Esophagus squamous epithelium (tissue), 5 donors: ENCODE measurements at regions not wholly inside any gene's neighbourhood (a gene's known extent, or its start where the extent isn't known, plus 50 kb on each side); places are given as distances from the start of the nearest gene placed in this dataset.

Source experiments
- DNase-seq: peaks from one replicate; lab custom pipeline; 2025; lab: John Stamatoyannopoulos, UW
- H3K27ac ChIP-seq, 4 donors: fragments of 200-600 bp; sonication (generic); one replicate each; pipeline ENCODE4 v1.5.1; 2016 to 2019; ENCODE audit warnings: mild to moderate bottlenecking in 1 of 4
- H3K27me3 ChIP-seq, 4 donors: fragments of 200-600 bp; sonication (generic); 1 replicate in 3 of 4; 2 replicates in 1 of 4; pipeline versions ENCODE4 v1.5.1 to v1.6.0; 2017 to 2021; ENCODE audit warnings: antibody characterized with exemption in 1 of 4
- H3K36me3 ChIP-seq, 3 donors: fragments of 200-600 bp; sonication (generic); one replicate each; pipeline ENCODE4 v1.5.1; 2016 to 2019
- H3K4me1 ChIP-seq, 3 donors: fragments of 200-600 bp; sonication (generic); one replicate each; pipeline ENCODE4 v1.5.1; 2017 to 2019
- H3K4me3 ChIP-seq, 4 donors: fragments of 200-600 bp; sonication (generic); 1 replicate in 3 of 4; 2 replicates in 1 of 4; pipeline ENCODE4 v1.5.1; 2016 to 2019; ENCODE audit warnings: mild to moderate bottlenecking in 2 of 4, moderate library complexity in 1 of 4
- H3K9me3 ChIP-seq, 3 donors: fragments of 200-600 bp; sonication (generic); one replicate each; pipeline ENCODE4 v1.5.1; 2016 to 2019
- CTCF ChIP-seq, 6 experiments: fragments of 450-650 bp in 4 of 6; fragments of 200-600 bp in 2 of 6; sonication (generic) in 2 of 6; IDR thresholded peaks; one replicate each; pipeline ENCODE4 v1.5.1; 2016 to 2019; ENCODE audit warnings: antibody characterized with exemption in 6 of 6, mild to moderate bottlenecking in 4 of 6, moderate library complexity in 4 of 6
- POLR2A ChIP-seq, 4 donors: fragments of 450-650 bp; IDR thresholded peaks; one replicate each; pipeline ENCODE4 v1.6.1; 2017; ENCODE audit warnings: antibody characterized with exemption in 4 of 4, mild to moderate bottlenecking in 4 of 4, moderate library complexity in 3 of 4
- WGBS, 2 donors: methylation state at CpG; one replicate each; pipeline ENCODE4 v1.1.5; 2018; 5-methylcytosine and 5-hydroxymethylcytosine counted together
- intact Hi-C: fragments of 100-400 bp; cut with DNase I; formaldehyde crosslinking; loops from one replicate; pipeline ENCODE4 v1.15.0; 2022
- donor health status: DM: yes; HTN: yes; CAD: no.

GRCh38 chr4:178480105-178480504 is 1037.9 kb upstream of the AGA start:
- Histone ChIP-seq H3K36me3 (no peaks in the 10 kb centered on the region), H3K27me3 (no peaks in the 10 kb centered on the region), H3K27ac (no peak overlapping the region), H3K9me3 (no peaks in the 10 kb centered on the region), H3K4me3 (no peak overlapping the region), H3K4me1 (no peaks in the 10 kb centered on the region)
- TF ChIP-seq POLR2A (IDR thresholded peaks at IDR 0.05) (no peak), CTCF (IDR thresholded peaks at IDR 0.05) (no peak)
- no peak for DNase-seq
- intact Hi-C loops, result no loop called here
- WGBS, 2 donors, result 32 to 34% methylated on average over 3 of the region's 3 CpGs

GRCh38 chr4:178480881-178481280 is 1038.6 kb upstream of the AGA start:
- no peaks in the 10 kb centered on the region for H3K9me3 ChIP-seq
- no peaks in the 10 kb centered on the region for H3K27me3 ChIP-seq
- H3K36me3 ChIP-seq, result no peaks in the 10 kb centered on the region
- DNase-seq, result no peak
- H3K27ac ChIP-seq, result no peak overlapping the region
- TF ChIP-seq POLR2A (IDR thresholded peaks at IDR 0.05) (no peak), CTCF (IDR thresholded peaks at IDR 0.05) (no peak)
- no peaks in the 10 kb centered on the region for H3K4me1 ChIP-seq
- no peak overlapping the region for H3K4me3 ChIP-seq
- intact Hi-C loops, result no loop called here

- intact Hi-C loops, result no loop called here
- no peaks in the 10 kb centered on the region for H3K27me3 ChIP-seq
- no peaks in the 10 kb centered on the region for H3K4me1 ChIP-seq
- H3K9me3 ChIP-seq, result no peaks in the 10 kb centered on the region
- H3K27ac ChIP-seq, result no peak overlapping the region
- TF ChIP-seq CTCF (IDR thresholded peaks at IDR 0.05), result no peak
- no peak for TF ChIP-seq POLR2A (IDR thresholded peaks at IDR 0.05)
- 46 to 50% methylated on average over 2 to 3 of the region's 3 CpGs for WGBS, 2 donors
- no peak for DNase-seq
- H3K36me3 ChIP-seq, result no peaks in the 10 kb centered on the region
- H3K4me3 ChIP-seq, result no peak overlapping the region
Measured at GRCh38 chr4:178481564-178481963, 1039.3 kb upstream of the AGA start.

- no peaks in the 10 kb centered on the region for H3K4me1 ChIP-seq
- no peak for TF ChIP-seq POLR2A (IDR thresholded peaks at IDR 0.05)
- TF ChIP-seq CTCF (IDR thresholded peaks at IDR 0.05), result no peak
- no peak overlapping the region for H3K27ac ChIP-seq
- no peaks in the 10 kb centered on the region for H3K9me3 ChIP-seq
- intact Hi-C loops, result no loop called here
- 68 to 69% methylated on average over 3 of the region's 3 CpGs for WGBS, 2 donors
- no peak for DNase-seq
- no peak overlapping the region for H3K4me3 ChIP-seq
- no peaks in the 10 kb centered on the region for H3K27me3 ChIP-seq
- no peaks in the 10 kb centered on the region for H3K36me3 ChIP-seq
Measured at GRCh38 chr4:178523038-178523437, 1080.8 kb upstream of the AGA start.

GRCh38 chr4:178535939-178536579 is 1093.8 kb upstream of the AGA start:
- H3K9me3 ChIP-seq, result no peaks in the 10 kb centered on the region
- TF ChIP-seq POLR2A (IDR thresholded peaks at IDR 0.05) (no peak), CTCF (IDR thresholded peaks at IDR 0.05) (no peak)
- 67 to 71% methylated on average over 3 of the region's 3 CpGs for WGBS, 2 donors

More at GRCh38 chr4:178535939-178536579, 1093.8 kb upstream of the AGA start:
- DNase-seq, result no peak
- Histone ChIP-seq H3K36me3 (no peaks in the 10 kb centered on the region), H3K4me3 (no peak overlapping the region), H3K27ac (no peak overlapping the region), H3K27me3 (no peaks in the 10 kb centered on the region), H3K4me1 (no peaks in the 10 kb centered on the region)
- intact Hi-C loops, result no loop called here
